Ishikawa (cell line): ENCODE measurements at regions not wholly inside any gene's neighbourhood (a gene's known extent, or its start where the extent isn't known, plus 50 kb on each side); places are given as distances from the start of the nearest gene placed in this dataset.
A peak's percentile ranks its signal among the peaks of the same experiment; 100 is the strongest.

ENCODE experiments used
- CEBPB ChIP-seq: IDR thresholded peaks from 2 replicates; pipeline ENCODE4 v1.6.1; 2012
- CREB1 ChIP-seq: IDR thresholded peaks from 2 replicates; pipeline ENCODE4 v1.6.1; 2012; ENCODE audit warnings: low read depth
- EGR1 ChIP-seq: IDR thresholded peaks from 2 replicates; pipeline ENCODE4 v1.6.1; 2012
- EP300 ChIP-seq: IDR thresholded peaks from 2 replicates; pipeline ENCODE4 v1.6.1; 2012; ENCODE audit warnings: borderline replicate concordance
- FOXM1 ChIP-seq: IDR thresholded peaks from 2 replicates; pipeline ENCODE4 v1.6.1; 2012; ENCODE audit warnings: low read depth, borderline replicate concordance
- NFIC ChIP-seq: IDR thresholded peaks from 2 replicates; pipeline ENCODE4 v1.6.1; 2012
- RAD21 ChIP-seq: IDR thresholded peaks from 2 replicates; pipeline ENCODE4 v1.6.1; 2012; ENCODE audit warnings: low read depth
- REST ChIP-seq: IDR thresholded peaks from 2 replicates; pipeline ENCODE4 v1.6.1; 2012; ENCODE audit warnings: low read depth, mild to moderate bottlenecking
- TAF1 ChIP-seq: IDR thresholded peaks from 2 replicates; pipeline ENCODE4 v1.6.1; 2012; ENCODE audit warnings: low read depth, mild to moderate bottlenecking
- TCF12 ChIP-seq: IDR thresholded peaks from 2 replicates; pipeline ENCODE4 v1.6.1; 2012; ENCODE audit warnings: low read depth
- TEAD4 ChIP-seq: IDR thresholded peaks from 2 replicates; pipeline ENCODE4 v1.6.1; 2012
- USF1 ChIP-seq: IDR thresholded peaks from 2 replicates; pipeline ENCODE4 v1.6.1; 2012
- YY1 ChIP-seq: IDR thresholded peaks from 2 replicates; pipeline ENCODE4 v1.6.1; 2012; ENCODE audit warnings: low read depth
- ZBTB7A ChIP-seq: IDR thresholded peaks from 2 replicates; pipeline ENCODE4 v1.6.1; 2012; ENCODE audit warnings: low read depth
- TF ChIP-seq, protein P1 (sequence below): IDR thresholded peaks from 2 replicates; pipeline ENCODE4 v1.6.1; 2012

- TF ChIP-seq NFIC (0 out of 2 replicates have a peak, but pooled peaks have one; percentile 20), EGR1 (no peak), USF1 (no peak), EP300 (no peak), CREB1 (no peak), CEBPB (no peak), ZBTB7A (no peak), TCF12 (no peak), TEAD4 (peak; percentile 34; the same call in 1 of the 2 replicates), YY1 (no peak), REST (no peak)
- TF ChIP-seq, protein P1, sequence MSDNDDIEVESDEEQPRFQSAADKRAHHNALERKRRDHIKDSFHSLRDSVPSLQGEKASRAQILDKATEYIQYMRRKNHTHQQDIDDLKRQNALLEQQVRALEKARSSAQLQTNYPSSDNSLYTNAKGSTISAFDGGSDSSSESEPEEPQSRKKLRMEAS = no peak
Observed at GRCh38 chr1:104921525-104921924, 1171.8 kb downstream of the AMY1C start.

- no peak for TF ChIP-seq TEAD4
- TF ChIP-seq EP300 = no peak
- TF ChIP-seq TCF12 = no peak
- no peak for TF ChIP-seq ZBTB7A
- no peak for TF ChIP-seq TAF1
- TF ChIP-seq FOXM1 = no peak
- TF ChIP-seq, protein P1 = no peak
- no peak for TF ChIP-seq NFIC
- no peak for TF ChIP-seq YY1
- no peak for TF ChIP-seq EGR1
- TF ChIP-seq RAD21 = no peak
- TF ChIP-seq REST = no peak
- TF ChIP-seq USF1 = no peak
- no peak for TF ChIP-seq CEBPB
- TF ChIP-seq CREB1 = no peak
Observed at GRCh38 chr1:104923075-104923474, 1173.4 kb downstream of the AMY1C start.

DNA sequence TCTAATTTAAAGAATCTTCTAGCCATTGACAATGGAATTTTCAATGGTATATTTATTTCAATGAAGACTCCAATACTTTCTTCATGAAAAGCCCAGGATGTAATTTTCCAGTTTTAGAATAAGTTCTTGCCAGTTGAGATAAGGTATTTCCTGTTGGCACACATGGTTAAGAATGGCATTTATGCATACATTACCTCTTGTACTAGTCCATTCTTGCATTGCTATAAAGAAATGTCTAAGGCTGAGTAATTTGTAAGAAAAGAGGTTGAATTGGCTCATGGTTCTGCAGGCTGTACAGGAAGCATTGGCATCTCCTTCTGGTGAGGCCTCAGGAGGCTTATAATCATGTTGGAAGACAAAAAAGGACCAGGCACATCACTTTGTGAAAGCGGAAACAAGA lies 1179.6 kb downstream of the AMY1C start:
- TF ChIP-seq FOXM1 = no peak
- TF ChIP-seq, protein P1 = no peak
- no peak for TF ChIP-seq TCF12
- TF ChIP-seq CEBPB = no peak
- TF ChIP-seq USF1 = no peak
- TF ChIP-seq YY1 = no peak
- TF ChIP-seq CREB1 = no peak
- TF ChIP-seq EGR1 = no peak
- TF ChIP-seq NFIC = no peak
- TF ChIP-seq TAF1 = no peak
- no peak for TF ChIP-seq REST
- no peak for TF ChIP-seq EP300
- TF ChIP-seq RAD21 = no peak
